ENCODE measurements at regions not wholly inside any gene's neighbourhood (a gene's known extent, or its start where the extent isn't known, plus 50 kb on each side); places are given as distances from the start of the nearest gene placed in this dataset.

GRCh38 chr9:82154573-82154972 is 166.0 kb downstream of the SPATA31D1 start:
- TF ChIP-seq POLR2AphosphoS2 (IDR thresholded peaks at IDR 0.05; ENCODE audit: low read length): no peak
- TF ChIP-seq POLR2AphosphoS5 (IDR thresholded peaks at IDR 0.05; ENCODE audit: control insufficient read depth, insufficient read depth, low read depth, low read length): no peak
- TF ChIP-seq USF2 (CRISPR knock-in tag; IDR thresholded peaks at IDR 0.05): no peak
- TF ChIP-seq ZBTB7A (IDR thresholded peaks at IDR 0.05; ENCODE audit: borderline replicate concordance, control insufficient read depth, low read depth, low read length): no peak
- no peak for TF ChIP-seq ZNF274 (IDR thresholded peaks at IDR 0.05; ENCODE audit: borderline replicate concordance, low read depth, low read length)
- TF ChIP-seq KDM1A (IDR thresholded peaks at IDR 0.05): no peak
- TF ChIP-seq NFXL1 (CRISPR knock-in tag; IDR thresholded peaks at IDR 0.05): no peak
- no peak for TF ChIP-seq RAD21 (CRISPR knock-in tag; conservative IDR thresholded peaks at IDR 0.05 in 1 of 2, IDR thresholded peaks at IDR 0.05 in 1 of 2)
- no peak for TF ChIP-seq ARNT (IDR thresholded peaks at IDR 0.05)
- TF ChIP-seq ZNF146 (CRISPR knock-in tag; IDR thresholded peaks at IDR 0.05; ENCODE audit: unreplicated experiment): no peak

Measured in K562 (cell line).